Hindlimb muscle (tissue), 1 donor: ENCODE measurements at regions not wholly inside any gene's neighbourhood (a gene's known extent, or its start where the extent isn't known, plus 50 kb on each side); places are given as distances from the start of the nearest gene placed in this dataset.
"Not testable (repeated sequence)": the region's sequence is repeated elsewhere in the genome, so short reads cannot be mapped to it uniquely, and the experiment has no call there.

ENCODE experiments used
- DNase-seq: peaks from one replicate; pipeline ENCODE4 v3.0.0-alpha.2; 2013

- DNase-seq = no peak
Observed at GRCh38 chr17:6893382-6894205, 62.1 kb upstream of the TEKT1 start.

GRCh38 chr17:6894206-6894528 is 62.6 kb upstream of the TEKT1 start:
- no peak for DNase-seq

- DNase-seq = no peak
Observed at GRCh38 chr17:6901086-6901485, 69.6 kb upstream of the TEKT1 start.

GRCh38 chr17:6903326-6903900 is 71.9 kb upstream of the TEKT1 start:
- no peak for DNase-seq

- no peak for DNase-seq
Observed at GRCh38 chr17:6908807-6909206, 77.3 kb upstream of the TEKT1 start.

GRCh38 chr17:6910987-6911603 is 79.6 kb upstream of the TEKT1 start:
- peak; percentile 10 for DNase-seq

- DNase-seq = no peak
Observed at GRCh38 chr17:6912110-6913051, 80.9 kb upstream of the TEKT1 start.

GRCh38 chr17:6913608-6914443 is 82.0 kb upstream of the ALOX12 start:
- DNase-seq = peak; percentile 53

- no peak for DNase-seq
Observed at GRCh38 chr17:6914711-6915110, 81.1 kb upstream of the ALOX12 start.

GRCh38 chr17:6915620-6916019 is 80.2 kb upstream of the ALOX12 start:
- no peak for DNase-seq

GRCh38 chr17:6919158-6919557 is 76.7 kb upstream of the ALOX12 start:
- no peak for DNase-seq

- no peak for DNase-seq
Observed at GRCh38 chr17:6923385-6923784, 72.5 kb upstream of the ALOX12 start.

GRCh38 chr17:6924208-6924607 is 71.6 kb upstream of the ALOX12 start:
- no peak for DNase-seq

GRCh38 chr17:6926667-6927066 is 69.2 kb upstream of the ALOX12 start:
- DNase-seq = no peak

GRCh38 chr17:6927290-6928126 is 68.3 kb upstream of the ALOX12 start:
- no peak for DNase-seq

- DNase-seq = no peak
Observed at GRCh38 chr17:6928193-6928592, 67.7 kb upstream of the ALOX12 start.

- no peak for DNase-seq
Observed at GRCh38 chr17:6930749-6931148, 65.1 kb upstream of the ALOX12 start.

GRCh38 chr17:6934544-6934943 is 61.3 kb upstream of the ALOX12 start:
- DNase-seq = not testable (repeated sequence)

GRCh38 chr17:6936370-6937028 is 59.4 kb upstream of the ALOX12 start:
- peak; percentile 18 for DNase-seq

GRCh38 chr17:6938637-6939036 is 57.2 kb upstream of the ALOX12 start:
- DNase-seq = no peak
